ENCODE measurements at regions not wholly inside any gene's neighbourhood (a gene's known extent, or its start where the extent isn't known, plus 50 kb on each side); places are given as distances from the start of the nearest gene placed in this dataset.

- H3K4me2 ChIP-seq (ENCODE audit: extremely low read depth, insufficient read depth, low read length) = no peak overlapping the region
Measured at GRCh38 chr16:82341146-82341669, 171.2 kb upstream of the MPHOSPH6 start.

GRCh38 chr16:82340531-82340930 is 170.5 kb upstream of the MPHOSPH6 start:
- Histone ChIP-seq H2AFZ (ENCODE audit: low read length) (no peak overlapping the region), H3K4me3 (replicated peaks in 1 of 4; ENCODE audit: control extremely low read depth in 1 of 4, insufficient read depth in 1 of 4, low read depth in 3 of 4, low read length in 4 of 4) (no peak overlapping the region), H3K27me3 (ENCODE audit: control insufficient read depth, insufficient read depth, low read length) (no peaks in the 10 kb centered on the region), H3K4me1 (ENCODE audit: control insufficient read depth, extremely low read depth, insufficient read depth, low read length) (no peaks in the 10 kb centered on the region), H3K4me2 (ENCODE audit: extremely low read depth, insufficient read depth, low read length) (no peak overlapping the region), H3K27ac (ENCODE audit: insufficient read depth, low read length) (no peak overlapping the region), H4K20me1 (ENCODE audit: control insufficient read depth, extremely low read depth, insufficient read depth, low read length) (no peaks in the 10 kb centered on the region), H3K79me2 (ENCODE audit: control insufficient read depth, insufficient read depth, low read length) (no peaks in the 10 kb centered on the region), H3K36me3 (ENCODE audit: control insufficient read depth, insufficient read depth, low read length) (no peaks in the 10 kb centered on the region), H3K9ac (ENCODE audit: insufficient read depth, low read length) (no peak overlapping the region), H3K9me3 (ENCODE audit: control insufficient read depth, insufficient read depth, low read depth, low read length) (no peaks in the 10 kb centered on the region)
- no peak for DNase-seq (ENCODE audit: low read depth in 2 of 2)
- TF ChIP-seq CTCF (conservative IDR thresholded peaks at IDR 0.05 in 1 of 2, IDR thresholded peaks at IDR 0.05 in 1 of 2; ENCODE audit: low read depth in 1 of 2, low read length in 2 of 2) = no peak
- TF ChIP-seq EZH2 (IDR thresholded peaks at IDR 0.05; ENCODE audit: low read length, missing control alignments) = no peak

More at GRCh38 chr16:82341146-82341669, 171.2 kb upstream of the MPHOSPH6 start:
- Histone ChIP-seq H3K27me3 (ENCODE audit: control insufficient read depth, insufficient read depth, low read length) (no peaks in the 10 kb centered on the region), H2AFZ (ENCODE audit: low read length) (no peak overlapping the region), H3K4me1 (ENCODE audit: control insufficient read depth, extremely low read depth, insufficient read depth, low read length) (no peaks in the 10 kb centered on the region), H3K27ac (ENCODE audit: insufficient read depth, low read length) (no peak overlapping the region), H3K36me3 (ENCODE audit: control insufficient read depth, insufficient read depth, low read length) (no peaks in the 10 kb centered on the region), H4K20me1 (ENCODE audit: control insufficient read depth, extremely low read depth, insufficient read depth, low read length) (no peaks in the 10 kb centered on the region), H3K9ac (ENCODE audit: insufficient read depth, low read length) (no peak overlapping the region), H3K9me3 (ENCODE audit: control insufficient read depth, insufficient read depth, low read depth, low read length) (no peaks in the 10 kb centered on the region), H3K79me2 (ENCODE audit: control insufficient read depth, insufficient read depth, low read length) (no peaks in the 10 kb centered on the region), H3K4me3 (replicated peaks in 1 of 4; ENCODE audit: control extremely low read depth in 1 of 4, insufficient read depth in 1 of 4, low read depth in 3 of 4, low read length in 4 of 4) (no peak overlapping the region)
- no peak for TF ChIP-seq CTCF (conservative IDR thresholded peaks at IDR 0.05 in 1 of 2, IDR thresholded peaks at IDR 0.05 in 1 of 2; ENCODE audit: low read depth in 1 of 2, low read length in 2 of 2)
- TF ChIP-seq EZH2 (IDR thresholded peaks at IDR 0.05; ENCODE audit: low read length, missing control alignments) = no peak
- no peak for DNase-seq (ENCODE audit: low read depth in 2 of 2)

GRCh38 chr16:82337355-82337754 is 167.3 kb upstream of the MPHOSPH6 start:
- H3K36me3 ChIP-seq (ENCODE audit: control insufficient read depth, insufficient read depth, low read length) = no peaks in the 10 kb centered on the region
- no peak for DNase-seq (ENCODE audit: low read depth in 2 of 2)
- H3K79me2 ChIP-seq (ENCODE audit: control insufficient read depth, insufficient read depth, low read length) = no peaks in the 10 kb centered on the region
- H3K27me3 ChIP-seq (ENCODE audit: control insufficient read depth, insufficient read depth, low read length) = no peaks in the 10 kb centered on the region
- H3K9me3 ChIP-seq (ENCODE audit: control insufficient read depth, insufficient read depth, low read depth, low read length) = no peaks in the 10 kb centered on the region
- H3K4me2 ChIP-seq (ENCODE audit: extremely low read depth, insufficient read depth, low read length) = no peak overlapping the region
- no peak overlapping the region for H3K27ac ChIP-seq (ENCODE audit: insufficient read depth, low read length)
- no peaks in the 10 kb centered on the region for H3K4me1 ChIP-seq (ENCODE audit: control insufficient read depth, extremely low read depth, insufficient read depth, low read length)
- H4K20me1 ChIP-seq (ENCODE audit: control insufficient read depth, extremely low read depth, insufficient read depth, low read length) = no peaks in the 10 kb centered on the region
- H3K4me3 ChIP-seq (replicated peaks in 1 of 4; ENCODE audit: control extremely low read depth in 1 of 4, insufficient read depth in 1 of 4, low read depth in 3 of 4, low read length in 4 of 4) = no peak overlapping the region
- no peak overlapping the region for H2AFZ ChIP-seq (ENCODE audit: low read length)
- TF ChIP-seq CTCF (conservative IDR thresholded peaks at IDR 0.05 in 1 of 2, IDR thresholded peaks at IDR 0.05 in 1 of 2; ENCODE audit: low read depth in 1 of 2, low read length in 2 of 2) (no peak), EZH2 (IDR thresholded peaks at IDR 0.05; ENCODE audit: low read length, missing control alignments) (no peak)
- no peak overlapping the region for H3K9ac ChIP-seq (ENCODE audit: insufficient read depth, low read length)

Measured in fibroblast of lung (primary cell).